ENCODE measurements at regions not wholly inside any gene's neighbourhood (a gene's known extent, or its start where the extent isn't known, plus 50 kb on each side); places are given as distances from the start of the nearest gene placed in this dataset.

DNA sequence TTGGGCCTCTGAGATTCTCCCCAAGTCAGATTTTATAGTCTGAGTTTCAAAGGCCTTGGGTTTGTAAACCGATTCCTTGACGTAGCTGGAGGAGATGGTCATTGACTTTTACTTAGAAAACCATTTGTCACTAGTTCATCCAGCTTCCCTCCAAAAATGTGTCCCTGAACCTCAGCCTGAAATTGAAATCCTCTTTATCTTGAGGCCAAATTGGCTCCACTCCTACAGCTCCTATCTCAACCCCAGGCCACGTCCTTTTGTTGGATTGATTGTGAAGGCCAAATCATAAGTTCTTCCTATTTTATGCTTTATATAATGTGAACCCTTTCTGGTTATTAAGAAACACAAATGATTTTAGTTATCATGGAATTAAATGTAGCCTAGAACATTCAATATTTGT, 193.9 kb upstream of the SUCLG2 start:
- H3K36me3 ChIP-seq (replicated peaks in 1 of 2; ENCODE audit: control insufficient read depth in 1 of 2, insufficient read depth in 2 of 2, low read length in 1 of 2): no peaks in the 10 kb centered on the region
- 30% methylated on average over 3 of the region's 3 CpGs for WGBS (ENCODE audit: low lambda C conversion rate)
- POLR2A ChIA-PET: no interaction called here

GRCh38 chr3:67846166-67846565, 191.8 kb upstream of the SUCLG2 start:
- Histone ChIP-seq H3K4me2 (no peak overlapping the region), H3K79me2 (ENCODE audit: insufficient read depth) (no peaks in the 10 kb centered on the region), H3K9ac (no peak overlapping the region), H3K9me2 (no peaks in the 10 kb centered on the region), H4K20me1 (ENCODE audit: insufficient read depth) (no peaks in the 10 kb centered on the region), H3K27me3 (ENCODE audit: insufficient read depth) (no peaks in the 10 kb centered on the region), H3K9me3 (no peaks in the 10 kb centered on the region), H3K4me3 (ENCODE audit: low read depth in 2 of 2, low read length in 1 of 2) (no peak overlapping the region), H3F3A (replicated peaks; ENCODE audit: insufficient read depth) (peaks cover 7% of the 10 kb centered on the region), H3K36me3 (replicated peaks in 1 of 2; ENCODE audit: control insufficient read depth in 1 of 2, insufficient read depth in 2 of 2, low read length in 1 of 2) (no peaks in the 10 kb centered on the region), H3K4me1 (ENCODE audit: control insufficient read depth in 1 of 2, insufficient read depth in 2 of 2, low read depth in 1 of 2, low read length in 1 of 2) (no peaks in the 10 kb centered on the region), H2AFZ (ENCODE audit: low read depth) (no peak overlapping the region), H3K27ac (ENCODE audit: low read depth in 2 of 2, low read length in 1 of 2) (no peak overlapping the region; a peak in 1 of 4 replicates)
- ChIA-PET POLR2A (no interaction called here), CTCF (no interaction called here)
- no peak for DNase-seq
- no peak for TF ChIP-seq JUND (IDR thresholded peaks at IDR 0.05)
- no peak for TF ChIP-seq MXI1 (IDR thresholded peaks at IDR 0.05; ENCODE audit: low read depth, low read length)
- TF ChIP-seq, protein P1, sequence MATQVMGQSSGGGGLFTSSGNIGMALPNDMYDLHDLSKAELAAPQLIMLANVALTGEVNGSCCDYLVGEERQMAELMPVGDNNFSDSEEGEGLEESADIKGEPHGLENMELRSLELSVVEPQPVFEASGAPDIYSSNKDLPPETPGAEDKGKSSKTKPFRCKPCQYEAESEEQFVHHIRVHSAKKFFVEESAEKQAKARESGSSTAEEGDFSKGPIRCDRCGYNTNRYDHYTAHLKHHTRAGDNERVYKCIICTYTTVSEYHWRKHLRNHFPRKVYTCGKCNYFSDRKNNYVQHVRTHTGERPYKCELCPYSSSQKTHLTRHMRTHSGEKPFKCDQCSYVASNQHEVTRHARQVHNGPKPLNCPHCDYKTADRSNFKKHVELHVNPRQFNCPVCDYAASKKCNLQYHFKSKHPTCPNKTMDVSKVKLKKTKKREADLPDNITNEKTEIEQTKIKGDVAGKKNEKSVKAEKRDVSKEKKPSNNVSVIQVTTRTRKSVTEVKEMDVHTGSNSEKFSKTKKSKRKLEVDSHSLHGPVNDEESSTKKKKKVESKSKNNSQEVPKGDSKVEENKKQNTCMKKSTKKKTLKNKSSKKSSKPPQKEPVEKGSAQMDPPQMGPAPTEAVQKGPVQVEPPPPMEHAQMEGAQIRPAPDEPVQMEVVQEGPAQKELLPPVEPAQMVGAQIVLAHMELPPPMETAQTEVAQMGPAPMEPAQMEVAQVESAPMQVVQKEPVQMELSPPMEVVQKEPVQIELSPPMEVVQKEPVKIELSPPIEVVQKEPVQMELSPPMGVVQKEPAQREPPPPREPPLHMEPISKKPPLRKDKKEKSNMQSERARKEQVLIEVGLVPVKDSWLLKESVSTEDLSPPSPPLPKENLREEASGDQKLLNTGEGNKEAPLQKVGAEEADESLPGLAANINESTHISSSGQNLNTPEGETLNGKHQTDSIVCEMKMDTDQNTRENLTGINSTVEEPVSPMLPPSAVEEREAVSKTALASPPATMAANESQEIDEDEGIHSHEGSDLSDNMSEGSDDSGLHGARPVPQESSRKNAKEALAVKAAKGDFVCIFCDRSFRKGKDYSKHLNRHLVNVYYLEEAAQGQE (IDR thresholded peaks at IDR 0.05; ENCODE audit: low read depth, low read length): no peak
- no peak for TF ChIP-seq FOSL2 (IDR thresholded peaks at IDR 0.05; ENCODE audit: borderline replicate concordance, low read depth)

More for the DNA sequence above, 193.9 kb upstream of the SUCLG2 start:
- TF ChIP-seq EP300 (IDR thresholded peaks at IDR 0.05; ENCODE audit: borderline replicate concordance in 1 of 2, low read depth in 1 of 2, low read length in 1 of 2) (no peak), RXRA (IDR thresholded peaks at IDR 0.05; ENCODE audit: borderline replicate concordance, low read depth) (no peak), FOXJ3 (CRISPR knock-in tag; IDR thresholded peaks at IDR 0.05) (no peak), ELF1 (IDR thresholded peaks at IDR 0.05) (no peak), YY1 (IDR thresholded peaks at IDR 0.05; ENCODE audit: low read depth) (no peak), MEF2A (IDR thresholded peaks at IDR 0.05; ENCODE audit: borderline replicate concordance, low read depth) (no peak), RCOR1 (IDR thresholded peaks at IDR 0.05; ENCODE audit: low read length) (no peak), CHD2 (IDR thresholded peaks at IDR 0.05; ENCODE audit: low read length, partially characterized antibody) (no peak), MXI1 (IDR thresholded peaks at IDR 0.05; ENCODE audit: low read depth, low read length) (no peak), EZH2phosphoT487 (IDR thresholded peaks at IDR 0.05; ENCODE audit: borderline replicate concordance, low read depth) (no peak), FOSL2 (IDR thresholded peaks at IDR 0.05; ENCODE audit: borderline replicate concordance, low read depth) (no peak), RAD21 (IDR thresholded peaks at IDR 0.05; ENCODE audit: low read length) (no peak), TAF1 (IDR thresholded peaks at IDR 0.05; ENCODE audit: borderline replicate concordance, low read depth, low read length) (no peak)
- TF ChIP-seq, protein P1 (IDR thresholded peaks at IDR 0.05; ENCODE audit: low read depth, low read length): no peak
- TF ChIP-seq, protein P2, sequence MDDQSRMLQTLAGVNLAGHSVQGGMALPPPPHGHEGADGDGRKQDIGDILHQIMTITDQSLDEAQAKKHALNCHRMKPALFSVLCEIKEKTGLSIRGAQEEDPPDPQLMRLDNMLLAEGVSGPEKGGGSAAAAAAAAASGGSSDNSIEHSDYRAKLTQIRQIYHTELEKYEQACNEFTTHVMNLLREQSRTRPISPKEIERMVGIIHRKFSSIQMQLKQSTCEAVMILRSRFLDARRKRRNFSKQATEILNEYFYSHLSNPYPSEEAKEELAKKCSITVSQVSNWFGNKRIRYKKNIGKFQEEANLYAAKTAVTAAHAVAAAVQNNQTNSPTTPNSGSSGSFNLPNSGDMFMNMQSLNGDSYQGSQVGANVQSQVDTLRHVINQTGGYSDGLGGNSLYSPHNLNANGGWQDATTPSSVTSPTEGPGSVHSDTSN (IDR thresholded peaks at IDR 0.05): no peak
- TF ChIP-seq, protein P3, sequence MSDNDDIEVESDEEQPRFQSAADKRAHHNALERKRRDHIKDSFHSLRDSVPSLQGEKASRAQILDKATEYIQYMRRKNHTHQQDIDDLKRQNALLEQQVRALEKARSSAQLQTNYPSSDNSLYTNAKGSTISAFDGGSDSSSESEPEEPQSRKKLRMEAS (IDR thresholded peaks at IDR 0.05; ENCODE audit: low read depth): no peak
- no peaks in the 10 kb centered on the region for H3K27me3 ChIP-seq (ENCODE audit: insufficient read depth)
- CTCF ChIA-PET: interaction anchor here (0.9 to 1.3 kb wide), 2 partner anchors 58 to 735 kb away, joined by 3 read pairs; no protein-coding TSS in a partner anchor
- DNase-seq: no peak
- no peak overlapping the region for H3K27ac ChIP-seq (ENCODE audit: low read depth in 2 of 2, low read length in 1 of 2)
- no peak overlapping the region for H3K4me2 ChIP-seq
- no peaks in the 10 kb centered on the region for H3K4me1 ChIP-seq (ENCODE audit: control insufficient read depth in 1 of 2, insufficient read depth in 2 of 2, low read depth in 1 of 2, low read length in 1 of 2)
- H3F3A ChIP-seq (replicated peaks; ENCODE audit: insufficient read depth): peaks cover 7% of the 10 kb centered on the region
- H3K9ac ChIP-seq: no peak overlapping the region
- H2AFZ ChIP-seq (ENCODE audit: low read depth): no peak overlapping the region
- no peak overlapping the region for H3K4me3 ChIP-seq (ENCODE audit: low read depth in 2 of 2, low read length in 1 of 2)
- no peaks in the 10 kb centered on the region for H3K9me2 ChIP-seq
- H4K20me1 ChIP-seq (ENCODE audit: insufficient read depth): no peaks in the 10 kb centered on the region
- H3K9me3 ChIP-seq: no peaks in the 10 kb centered on the region
- no peaks in the 10 kb centered on the region for H3K79me2 ChIP-seq (ENCODE audit: insufficient read depth)
